HepG2 (cell line): ENCODE measurements at regions not wholly inside any gene's neighbourhood (a gene's known extent, or its start where the extent isn't known, plus 50 kb on each side); places are given as distances from the start of the nearest gene placed in this dataset.

Source experiments
- EP300 ChIP-seq, 3 experiments: sonication (generic) in 1 of 3; formaldehyde crosslinking in 1 of 3; IDR thresholded peaks; 2 replicates each; pipeline versions ENCODE4 v1.5.1 to v1.6.1; 2011 to 2020; ENCODE audit warnings: low read depth in 2 of 3, low read length in 2 of 3, borderline replicate concordance in 1 of 3, improper control_type of control experiment in 1 of 3, mild to moderate bottlenecking in 1 of 3, missing genetic modification reagents in 1 of 3, moderate library complexity in 1 of 3
- KLF11 ChIP-seq: IDR thresholded peaks from 2 replicates; pipeline ENCODE4 v1.6.1; 2016; ENCODE audit warnings: missing compliant biosample characterization
- MAFK ChIP-seq, 2 experiments: IDR thresholded peaks in 1 of 2; conservative IDR thresholded peaks in 1 of 2; 2 replicates each; pipeline ENCODE4 v1.6.1; 2011; ENCODE audit warnings: improper control_type of control experiment in 2 of 2, low read length in 2 of 2
- PAX8 ChIP-seq: sonication (generic); formaldehyde crosslinking; IDR thresholded peaks from 2 replicates; pipeline ENCODE4 v1.8.0; 2022; ENCODE audit warnings: mild to moderate bottlenecking, missing genetic modification reagents, borderline replicate concordance
- PTBP1 ChIP-seq: fragments of 200-400 bp; formaldehyde crosslinking; IDR thresholded peaks from 2 replicates; pipeline ENCODE4 v1.6.1; 2018; ENCODE audit warnings: low read length, low read depth; ENCODE audit not compliant: poor library complexity, severe bottlenecking
- SP140L ChIP-seq: sonication (generic); formaldehyde crosslinking; IDR thresholded peaks from 2 replicates; pipeline ENCODE4 v1.4.0; 2020; ENCODE audit warnings: missing genetic modification reagents, borderline replicate concordance
- ZNF263 ChIP-seq: sonication (generic); formaldehyde crosslinking; IDR thresholded peaks from 2 replicates; pipeline ENCODE4 v1.4.0; 2020; ENCODE audit warnings: missing genetic modification reagents
- ZNF275 ChIP-seq: sonication (generic); formaldehyde crosslinking; IDR thresholded peaks from 2 replicates; pipeline ENCODE4 v1.8.0; 2022; ENCODE audit warnings: missing genetic modification reagents, mild to moderate bottlenecking, inconsistent platforms, borderline replicate concordance
- ZNF674 ChIP-seq: sonication (generic); formaldehyde crosslinking; IDR thresholded peaks from 2 replicates; pipeline ENCODE4 v1.5.0; 2020; ENCODE audit warnings: low read depth, mild to moderate bottlenecking, missing genetic modification reagents
- TF ChIP-seq, protein P1 (sequence below), 2 experiments: sonication (generic) in 1 of 2; formaldehyde crosslinking in 1 of 2; IDR thresholded peaks; 2 replicates each; pipeline versions ENCODE4 v1.4.0 to v1.6.1; 2018 to 2020; ENCODE audit warnings: missing genetic modification reagents in 2 of 2, borderline replicate concordance in 1 of 2, low read depth in 1 of 2, mild to moderate bottlenecking in 1 of 2, missing biosample characterization in 1 of 2

GRCh38 chr2:234763002-234763873 lies 188.6 kb upstream of the SH3BP4 start (continued):
- TF ChIP-seq EP300 (IDR thresholded peaks at IDR 0.05; ENCODE audit: low read depth in 2 of 2, low read length in 2 of 2) (peak in 1 of 2 experiments; percentile 88; a peak in 2 of 4 replicates), EP300 (CRISPR knock-in tag; IDR thresholded peaks at IDR 0.05; ENCODE audit: borderline replicate concordance) (0 out of 2 replicates have a peak, but pooled peaks have one; percentile 31), ZNF275 (CRISPR knock-in tag) (no peak), SP140L (CRISPR knock-in tag) (no peak), ZNF674 (CRISPR knock-in tag) (no peak), KLF11 (CRISPR knock-in tag) (no peak), PAX8 (CRISPR knock-in tag) (no peak), ZNF263 (CRISPR knock-in tag) (no peak), MAFK (conservative IDR thresholded peaks at IDR 0.05 in 1 of 2, IDR thresholded peaks at IDR 0.05 in 1 of 2; ENCODE audit: low read length in 2 of 2) (no peak), PTBP1 (no peak)
- TF ChIP-seq, protein P1, sequence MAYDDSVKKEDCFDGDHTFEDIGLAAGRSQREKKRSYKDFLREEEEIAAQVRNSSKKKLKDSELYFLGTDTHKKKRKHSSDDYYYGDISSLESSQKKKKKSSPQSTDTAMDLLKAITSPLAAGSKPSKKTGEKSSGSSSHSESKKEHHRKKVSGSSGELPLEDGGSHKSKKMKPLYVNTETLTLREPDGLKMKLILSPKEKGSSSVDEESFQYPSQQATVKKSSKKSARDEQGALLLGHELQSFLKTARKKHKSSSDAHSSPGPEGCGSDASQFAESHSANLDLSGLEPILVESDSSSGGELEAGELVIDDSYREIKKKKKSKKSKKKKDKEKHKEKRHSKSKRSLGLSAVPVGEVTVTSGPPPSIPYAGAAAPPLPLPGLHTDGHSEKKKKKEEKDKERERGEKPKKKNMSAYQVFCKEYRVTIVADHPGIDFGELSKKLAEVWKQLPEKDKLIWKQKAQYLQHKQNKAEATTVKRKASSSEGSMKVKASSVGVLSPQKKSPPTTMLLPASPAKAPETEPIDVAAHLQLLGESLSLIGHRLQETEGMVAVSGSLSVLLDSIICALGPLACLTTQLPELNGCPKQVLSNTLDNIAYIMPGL (CRISPR knock-in tag; IDR thresholded peaks at IDR 0.05; ENCODE audit: borderline replicate concordance in 1 of 2, low read depth in 1 of 2), result no peak
